Hepatocyte (in vitro differentiated cells): ENCODE measurements at regions not wholly inside any gene's neighbourhood (a gene's known extent, or its start where the extent isn't known, plus 50 kb on each side); places are given as distances from the start of the nearest gene placed in this dataset.

Source experiments
- CTCF ChIP-seq: fragments of 200-600 bp; sonication (generic); IDR thresholded peaks from 2 replicates; pipeline ENCODE4 v1.5.1; 2016; ENCODE audit warnings: antibody characterized with exemption, mild to moderate bottlenecking; ENCODE audit not compliant: poor library complexity
- EZH2 ChIP-seq: fragments of 200-600 bp; sonication (generic); IDR thresholded peaks from 2 replicates; pipeline ENCODE4 v1.6.1; 2016; ENCODE audit warnings: antibody characterized with exemption, mild to moderate bottlenecking, borderline replicate concordance

GRCh38 chr5:117133198-117133597 is 558.6 kb upstream of the SEMA6A start:
- TF ChIP-seq CTCF: no peak
- TF ChIP-seq EZH2: no peak
